Esophagus muscularis mucosa (tissue), 4 donors: ENCODE measurements at regions not wholly inside any gene's neighbourhood (a gene's known extent, or its start where the extent isn't known, plus 50 kb on each side); places are given as distances from the start of the nearest gene placed in this dataset.

ENCODE experiments used
- DNase-seq: peaks from one replicate; pipeline ENCODE4 v3.0.0-alpha.2; 2017; ENCODE audit errors: extremely low spot score
- H3K27ac ChIP-seq, 4 donors: fragments of 200-600 bp; sonication (generic); replicated peaks in 1 of 4; 1 replicate in 3 of 4; 2 replicates in 1 of 4; pipeline ENCODE4 v1.5.1; 2016 to 2019; ENCODE audit warnings: mild to moderate bottlenecking in 1 of 4
- H3K27me3 ChIP-seq, 4 donors: fragments of 200-600 bp; sonication (generic); one replicate each; pipeline versions ENCODE4 v1.5.1 to v1.6.0; 2016 to 2019
- H3K36me3 ChIP-seq, 4 donors: fragments of 200-600 bp; sonication (generic); one replicate each; pipeline ENCODE4 v1.5.1; 2016 to 2019
- H3K4me1 ChIP-seq, 4 donors: fragments of 200-600 bp; sonication (generic); one replicate each; pipeline ENCODE4 v1.5.1; 2016 to 2019
- H3K4me3 ChIP-seq, 4 donors: fragments of 200-600 bp; sonication (generic); 1 replicate in 2 of 4; 2 replicates in 2 of 4; pipeline ENCODE4 v1.5.1; 2016 to 2019; ENCODE audit warnings: mild to moderate bottlenecking in 4 of 4, moderate library complexity in 1 of 4
- H3K9me3 ChIP-seq, 4 donors: fragments of 200-600 bp; sonication (generic); 1 replicate in 3 of 4; 2 replicates in 1 of 4; pipeline ENCODE4 v1.5.1; 2016 to 2019
- EP300 ChIP-seq: sonication (generic); formaldehyde crosslinking; IDR thresholded peaks from one replicate; pipeline ENCODE4 v1.6.1; 2017; ENCODE audit warnings: antibody characterized with exemption
- POLR2A ChIP-seq: fragments of 450-650 bp; IDR thresholded peaks from one replicate; pipeline ENCODE4 v1.6.1; 2017; ENCODE audit warnings: antibody characterized with exemption, moderate library complexity, mild to moderate bottlenecking, low read depth
- POLR2AphosphoS5 ChIP-seq, 2 donors: sonication (generic); formaldehyde crosslinking; IDR thresholded peaks; one replicate each; pipeline ENCODE4 v1.6.1; 2017; ENCODE audit warnings: antibody characterized with exemption in 2 of 2
- WGBS: methylation state at CpG from one replicate; pipeline ENCODE4 v1.1.5; 2018; 5-methylcytosine and 5-hydroxymethylcytosine counted together
- intact Hi-C: fragments of 100-400 bp; cut with DNase I; formaldehyde crosslinking; loops from one replicate; pipeline ENCODE4 v1.15.1; 2023
- TF ChIP-seq, protein P1 (sequence below), 3 experiments: fragments of 200-600 bp in 2 of 3; fragments of 450-650 bp in 1 of 3; sonication (generic) in 2 of 3; IDR thresholded peaks; one replicate each; pipeline ENCODE4 v1.5.1; 2017 to 2019; ENCODE audit warnings: antibody characterized with exemption in 3 of 3, mild to moderate bottlenecking in 2 of 3, moderate library complexity in 1 of 3

DNA sequence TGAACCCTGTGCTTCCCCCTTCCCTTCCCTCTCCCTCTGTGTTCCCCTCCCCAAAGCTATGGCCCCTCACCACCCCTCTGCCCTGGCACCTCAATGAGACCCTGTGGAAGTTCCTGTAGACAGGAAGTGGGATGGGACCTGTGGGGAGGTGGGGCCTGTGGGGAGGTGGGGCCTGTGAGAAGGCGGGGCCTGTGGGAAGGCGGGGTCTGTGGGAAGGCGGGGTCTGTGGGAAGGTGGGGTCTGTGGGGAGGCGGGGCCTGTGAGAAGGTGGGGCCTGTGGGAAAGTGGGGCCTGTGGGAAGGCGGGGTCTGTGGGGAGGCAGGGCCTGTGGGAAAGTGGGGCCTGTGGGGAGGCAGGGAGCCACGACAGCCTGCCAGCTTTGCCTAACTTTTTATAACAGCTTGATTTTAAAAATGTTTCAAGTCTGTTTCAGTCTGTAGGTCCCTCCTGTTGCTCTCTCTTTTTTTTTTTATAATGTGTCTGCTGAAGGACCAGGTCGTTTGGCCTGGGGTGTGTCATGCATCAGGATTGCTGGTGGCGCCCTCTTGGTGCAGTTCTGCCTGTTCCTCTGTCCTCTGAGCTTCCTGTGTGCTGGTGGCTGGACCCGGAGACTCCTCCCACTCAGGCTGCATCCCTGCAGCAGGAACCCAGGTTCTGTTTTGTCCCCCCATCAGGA, 70.5 kb upstream of the SLCO4A1 start:
- DNase-seq: no peak
- intact Hi-C loops: no loop called here
- peaks cover 0 to 20% (median 0%) of the 10 kb centered on the region in 4 donors for H3K27me3 ChIP-seq
- no peaks in the 10 kb centered on the region for H3K9me3 ChIP-seq
- no peak overlapping the region for H3K27ac ChIP-seq
- H3K36me3 ChIP-seq: peaks cover 0 to 17% (median under 1%) of the 10 kb centered on the region in 4 donors
- H3K4me3 ChIP-seq: no peak overlapping the region
- 66% methylated on average over 7 of the region's 9 CpGs for WGBS
- H3K4me1 ChIP-seq: peaks cover 3 to 6% (median 5%) of the 10 kb centered on the region in 4 donors
- TF ChIP-seq POLR2A: no peak
- no peak for TF ChIP-seq EP300
- TF ChIP-seq POLR2AphosphoS5 (IDR thresholded peaks at IDR 0.05): no peak
- TF ChIP-seq, protein P1, sequence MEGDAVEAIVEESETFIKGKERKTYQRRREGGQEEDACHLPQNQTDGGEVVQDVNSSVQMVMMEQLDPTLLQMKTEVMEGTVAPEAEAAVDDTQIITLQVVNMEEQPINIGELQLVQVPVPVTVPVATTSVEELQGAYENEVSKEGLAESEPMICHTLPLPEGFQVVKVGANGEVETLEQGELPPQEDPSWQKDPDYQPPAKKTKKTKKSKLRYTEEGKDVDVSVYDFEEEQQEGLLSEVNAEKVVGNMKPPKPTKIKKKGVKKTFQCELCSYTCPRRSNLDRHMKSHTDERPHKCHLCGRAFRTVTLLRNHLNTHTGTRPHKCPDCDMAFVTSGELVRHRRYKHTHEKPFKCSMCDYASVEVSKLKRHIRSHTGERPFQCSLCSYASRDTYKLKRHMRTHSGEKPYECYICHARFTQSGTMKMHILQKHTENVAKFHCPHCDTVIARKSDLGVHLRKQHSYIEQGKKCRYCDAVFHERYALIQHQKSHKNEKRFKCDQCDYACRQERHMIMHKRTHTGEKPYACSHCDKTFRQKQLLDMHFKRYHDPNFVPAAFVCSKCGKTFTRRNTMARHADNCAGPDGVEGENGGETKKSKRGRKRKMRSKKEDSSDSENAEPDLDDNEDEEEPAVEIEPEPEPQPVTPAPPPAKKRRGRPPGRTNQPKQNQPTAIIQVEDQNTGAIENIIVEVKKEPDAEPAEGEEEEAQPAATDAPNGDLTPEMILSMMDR (IDR thresholded peaks at IDR 0.05): no peak

DNA sequence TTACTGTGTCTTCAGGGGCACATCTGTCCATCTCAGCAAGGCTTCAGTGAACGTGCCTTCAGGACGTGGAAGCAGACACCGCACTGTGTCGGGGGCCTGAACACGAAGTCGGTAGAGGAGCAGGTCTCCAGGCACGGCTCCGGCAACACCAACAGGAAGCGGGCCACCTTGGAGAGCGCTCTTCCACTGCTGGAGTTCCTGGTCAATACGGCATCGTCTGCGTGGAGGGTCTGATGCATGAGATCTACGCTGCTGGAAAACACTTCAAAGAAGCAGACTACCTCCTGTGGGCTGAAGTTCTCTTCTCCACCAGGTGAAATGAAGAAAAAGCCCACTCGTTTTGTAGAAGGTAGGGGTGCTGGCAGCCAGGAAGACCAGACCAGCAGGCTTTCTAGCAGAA, 69.3 kb upstream of the SLCO4A1 start:
- H3K27ac ChIP-seq: no peak overlapping the region

DNA sequence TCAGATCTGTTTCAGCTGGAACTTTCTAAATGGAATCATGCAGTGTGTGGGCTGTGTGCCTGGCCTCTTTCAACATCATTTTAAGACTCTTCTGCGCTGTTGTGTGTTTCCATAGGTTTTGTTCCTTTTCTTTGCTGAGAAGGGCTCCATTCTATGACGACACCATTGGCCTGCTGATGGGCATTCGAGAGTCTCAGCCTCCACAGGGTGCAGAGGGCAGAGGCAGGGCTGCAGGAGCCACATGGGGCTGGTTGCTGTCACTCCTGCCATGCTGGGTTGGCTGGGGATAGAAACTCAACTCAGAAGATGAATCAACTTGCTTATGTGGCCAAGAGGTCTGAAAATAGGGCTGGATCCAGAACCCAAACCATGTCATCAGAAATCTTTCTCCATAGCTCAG, 68.5 kb upstream of the SLCO4A1 start:
- no peak overlapping the region for H3K4me3 ChIP-seq
- H3K36me3 ChIP-seq: peaks cover 0 to 17% (median 0%) of the 10 kb centered on the region in 4 donors
- 42% methylated on average over 3 of the region's 3 CpGs for WGBS
- no peak for DNase-seq
- H3K9me3 ChIP-seq: no peaks in the 10 kb centered on the region
- peaks cover 0 to 37% (median 3%) of the 10 kb centered on the region in 4 donors for H3K27me3 ChIP-seq
- intact Hi-C loops: no loop called here
- TF ChIP-seq POLR2A (no peak), POLR2AphosphoS5 (IDR thresholded peaks at IDR 0.05) (no peak), EP300 (no peak)
- TF ChIP-seq, protein P1 (IDR thresholded peaks at IDR 0.05): no peak
- peaks cover 4 to 16% (median 6%) of the 10 kb centered on the region in 4 donors for H3K4me1 ChIP-seq
- H3K27ac ChIP-seq: no peak overlapping the region

More for the DNA sequence above, 69.3 kb upstream of the SLCO4A1 start:
- H3K36me3 ChIP-seq: peaks cover 0 to 17% (median 0%) of the 10 kb centered on the region in 4 donors
- intact Hi-C loops: no loop called here
- no peak for TF ChIP-seq POLR2AphosphoS5 (IDR thresholded peaks at IDR 0.05)
- TF ChIP-seq, protein P1 (IDR thresholded peaks at IDR 0.05): no peak
- no peak for TF ChIP-seq POLR2A
- TF ChIP-seq EP300: no peak
- no peaks in the 10 kb centered on the region for H3K9me3 ChIP-seq
- DNase-seq: no peak
- H3K4me3 ChIP-seq: no peak overlapping the region
- peaks cover 0 to 29% (median under 1%) of the 10 kb centered on the region in 4 donors for H3K27me3 ChIP-seq
- H3K4me1 ChIP-seq: peaks cover 4 to 8% (median 6%) of the 10 kb centered on the region in 4 donors
- 67% methylated on average over 13 of the region's 15 CpGs for WGBS

DNA sequence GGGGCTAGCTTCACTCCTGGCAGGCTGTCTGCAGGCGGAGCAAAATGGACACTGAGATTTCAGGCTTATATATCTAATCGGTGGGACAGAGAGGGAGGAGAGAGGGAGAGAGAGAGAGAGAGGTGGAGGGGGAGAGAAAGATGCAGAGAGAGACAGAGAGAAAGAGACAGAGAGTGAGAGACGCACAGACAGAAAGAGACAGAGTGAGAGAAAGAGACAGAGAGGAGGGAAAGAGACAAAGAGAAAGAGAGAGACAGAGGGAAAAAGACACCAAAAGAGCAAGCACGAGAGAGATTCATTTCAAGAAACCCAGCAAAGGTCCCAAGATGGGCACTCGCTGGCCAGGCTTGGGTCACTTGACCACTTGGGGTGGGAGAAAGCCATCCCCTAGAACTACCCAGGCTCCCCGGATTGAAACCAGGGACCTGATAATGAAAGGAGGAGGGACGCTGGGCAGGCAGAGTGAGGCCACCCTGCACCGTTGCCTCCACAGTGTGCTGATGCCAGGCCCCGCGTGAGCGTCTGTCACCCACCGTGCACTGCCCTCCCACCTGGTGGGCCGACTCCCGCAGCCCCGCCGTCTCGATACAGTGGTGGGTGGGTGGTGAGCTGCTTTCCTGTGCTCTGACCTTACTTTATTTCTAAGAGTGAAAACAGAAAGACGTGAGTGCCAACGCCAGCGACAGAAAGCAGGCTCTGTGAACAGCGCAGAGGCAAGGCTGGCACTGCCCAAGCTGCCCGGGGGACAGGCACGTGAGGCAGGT, 67.9 kb upstream of the SLCO4A1 start:
- H3K4me1 ChIP-seq: peaks cover 4 to 19% (median 6%) of the 10 kb centered on the region in 4 donors
- no peak overlapping the region for H3K4me3 ChIP-seq
- no peaks in the 10 kb centered on the region for H3K9me3 ChIP-seq
- 90% methylated on average over 21 of the region's 23 CpGs for WGBS
- intact Hi-C loops: no loop called here
- H3K36me3 ChIP-seq: peaks cover 0 to 16% (median 0%) of the 10 kb centered on the region in 4 donors
- no peak for TF ChIP-seq POLR2AphosphoS5 (IDR thresholded peaks at IDR 0.05)
- TF ChIP-seq POLR2A: no peak
- TF ChIP-seq, protein P1 (IDR thresholded peaks at IDR 0.05): no peak
- TF ChIP-seq EP300: no peak
- H3K27ac ChIP-seq: no peak overlapping the region
- H3K27me3 ChIP-seq: peaks cover 0 to 39% (median 3%) of the 10 kb centered on the region in 4 donors
- no peak for DNase-seq
